Fibroblast of skin of back (primary cell): ENCODE measurements at regions not wholly inside any gene's neighbourhood (a gene's known extent, or its start where the extent isn't known, plus 50 kb on each side); places are given as distances from the start of the nearest gene placed in this dataset.

Source experiments
- DNase-seq: peaks from one replicate; pipeline ENCODE4 v3.0.0-alpha.2; 2013

DNA sequence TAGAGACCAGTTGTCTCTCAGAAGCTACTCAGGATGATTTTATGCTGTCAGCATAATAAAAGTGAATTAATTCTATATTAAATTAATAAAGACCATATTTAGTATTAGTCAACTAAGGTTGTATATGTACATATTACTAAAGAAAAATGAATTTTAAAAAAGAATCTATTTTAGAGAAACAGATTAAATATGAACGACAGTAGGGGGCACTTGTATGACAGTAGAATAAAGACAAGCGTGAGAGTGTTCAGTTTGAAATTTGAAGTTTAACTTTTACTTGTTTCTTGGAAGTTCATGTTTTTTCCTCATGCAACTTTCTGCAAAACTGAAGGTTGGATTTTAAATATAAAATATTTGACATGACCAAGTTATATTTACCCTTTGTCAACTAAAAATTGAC is 67.9 kb upstream of the MACF1 start:
- no peak for DNase-seq

DNA sequence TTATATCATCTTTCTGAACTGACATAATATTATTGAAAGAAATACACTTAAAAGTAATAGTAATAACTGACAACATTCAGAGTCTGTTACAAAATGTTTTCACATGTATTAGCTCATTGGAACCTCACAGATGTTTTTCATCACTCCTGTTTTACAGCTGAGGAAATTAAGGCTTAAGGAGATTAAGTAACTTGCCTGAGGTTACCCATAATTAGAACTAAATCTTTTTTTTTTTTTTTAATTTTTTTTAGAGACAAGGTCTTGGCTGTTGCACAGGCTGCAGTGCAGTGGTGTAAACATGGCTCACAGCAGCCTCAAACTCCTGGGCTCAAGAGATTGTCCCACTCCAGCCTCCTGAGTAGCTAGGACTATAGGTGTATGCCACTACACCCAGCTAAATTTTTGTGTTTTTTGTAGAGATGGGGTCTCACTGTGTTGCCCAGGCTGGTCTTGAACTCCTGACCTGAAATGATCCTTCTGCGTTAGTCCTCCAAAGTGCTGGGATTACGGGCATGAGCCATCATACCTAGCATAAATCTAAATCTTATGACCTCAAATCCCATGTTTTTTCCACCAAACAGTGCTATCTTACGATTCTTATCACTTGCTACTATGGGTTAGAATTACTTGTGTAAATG is 64.7 kb upstream of the MACF1 start:
- DNase-seq, result no peak

DNA sequence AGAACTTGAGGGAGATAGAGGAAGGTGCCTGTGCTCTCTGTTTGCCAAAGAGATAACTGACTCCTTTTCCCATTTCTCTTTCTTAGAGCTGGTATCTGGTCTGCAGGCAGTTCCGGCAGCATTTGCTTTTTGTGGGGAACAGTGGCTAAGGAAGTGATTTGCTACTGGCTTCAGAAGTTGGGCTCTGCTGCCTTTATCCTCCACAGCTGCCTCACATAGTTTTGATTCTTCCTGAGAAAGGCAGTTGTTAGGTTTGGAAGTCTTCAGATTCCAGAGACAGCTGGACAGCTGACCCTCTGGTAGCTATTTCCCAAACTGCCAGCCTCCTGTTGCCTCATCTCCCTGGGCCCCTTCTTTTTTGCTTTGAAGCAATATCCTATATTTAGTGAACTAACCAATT is 62.6 kb upstream of the MACF1 start:
- peak; percentile 71 for DNase-seq

DNA sequence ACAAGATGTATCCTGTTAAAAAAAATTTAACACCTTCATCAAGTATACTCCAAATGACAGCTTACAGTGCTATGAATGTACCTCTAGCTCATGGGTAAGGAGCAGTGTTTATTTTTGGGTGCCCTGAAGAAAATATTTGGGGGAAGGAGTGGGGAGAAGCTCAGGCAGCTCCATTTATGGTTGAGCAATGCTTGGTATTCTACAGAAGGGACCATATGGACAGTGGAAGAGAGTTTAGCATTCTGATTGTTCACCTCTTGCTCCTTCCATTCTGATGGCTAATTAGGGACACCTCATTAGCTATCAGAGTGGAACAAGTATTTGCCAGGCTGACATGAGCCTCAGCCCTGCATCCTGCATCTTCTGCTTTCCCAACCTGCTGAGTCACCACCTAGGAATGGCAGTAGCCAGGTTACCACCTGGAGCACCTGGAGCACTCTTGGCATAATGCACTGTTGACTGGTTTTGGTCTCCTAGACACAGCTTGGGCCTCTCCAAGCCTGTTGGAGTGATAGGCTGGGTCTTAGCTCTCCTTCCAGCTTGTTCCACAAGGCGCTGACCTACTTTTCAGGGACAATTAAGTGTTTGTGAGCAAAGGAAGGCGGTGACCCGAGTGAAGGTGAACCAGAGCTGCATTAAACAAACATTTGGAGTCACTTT is 62.0 kb upstream of the MACF1 start:
- no peak for DNase-seq

DNA sequence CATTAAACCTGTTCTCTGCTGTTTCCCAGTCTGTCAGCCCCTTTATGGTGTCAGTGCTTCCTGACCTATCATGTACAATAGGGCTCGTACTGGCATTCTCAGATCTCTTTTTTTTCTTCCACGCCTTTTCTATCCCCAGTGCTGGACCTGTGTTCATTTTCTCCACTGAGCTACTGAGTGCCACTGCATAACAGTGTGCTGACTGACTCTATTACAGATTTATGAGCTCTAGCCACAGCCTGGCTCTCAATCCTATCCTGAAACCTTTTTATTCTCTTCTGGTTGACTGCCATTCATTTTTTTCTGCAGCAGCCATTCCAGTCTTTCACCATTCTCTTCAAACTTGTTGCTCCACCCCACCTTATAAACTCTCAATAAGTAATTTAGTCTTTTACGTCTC is 59.6 kb upstream of the MACF1 start:
- DNase-seq, result no peak

DNA sequence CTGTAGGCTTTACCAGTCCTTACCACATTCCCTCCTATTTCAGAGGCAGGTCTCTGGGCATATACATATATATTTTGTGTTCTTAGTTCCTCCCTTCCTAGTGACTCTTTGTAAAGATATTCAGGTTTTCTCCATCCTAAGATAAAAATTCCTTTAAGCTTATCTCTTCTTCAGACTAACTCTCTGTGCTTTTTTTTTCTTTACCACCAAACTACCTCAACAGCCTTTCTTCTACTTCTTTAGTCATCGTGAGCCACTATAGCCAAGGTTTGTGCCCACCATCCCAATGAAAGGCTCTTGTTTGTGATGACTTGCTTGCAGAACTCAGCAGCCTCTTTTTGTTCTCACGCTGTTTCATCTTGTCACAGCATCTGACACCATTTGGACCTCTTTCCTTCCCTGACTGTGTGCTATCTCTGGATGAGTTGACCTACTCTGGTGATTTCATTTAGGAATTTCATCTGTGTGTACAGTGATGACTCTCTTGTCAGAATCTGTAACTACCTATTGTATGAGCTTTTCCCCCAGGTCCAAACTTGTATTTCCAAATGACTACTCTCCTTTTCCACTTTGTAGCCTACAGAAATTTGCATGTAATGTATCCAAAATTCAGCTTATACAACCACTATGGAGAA is 59.0 kb upstream of the MACF1 start:
- no peak for DNase-seq

DNA sequence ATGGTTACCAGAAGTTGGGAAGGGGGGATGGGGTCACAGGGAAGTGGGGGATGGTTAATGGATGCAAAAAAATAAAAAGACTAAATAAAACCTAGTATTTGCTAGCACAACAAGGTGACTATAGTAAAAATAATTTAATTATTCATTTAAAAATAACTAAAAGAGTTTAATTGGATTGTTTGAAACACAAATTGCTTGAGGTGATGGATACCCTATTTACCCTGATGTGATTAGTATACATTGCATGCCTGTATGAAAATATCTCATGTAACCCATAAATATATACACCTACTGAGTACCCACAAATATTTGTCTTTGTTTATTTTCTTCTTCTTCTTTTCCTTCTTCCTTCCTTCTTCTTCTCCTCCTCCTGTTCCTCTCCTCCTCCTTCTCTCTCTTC is 57.8 kb upstream of the MACF1 start:
- DNase-seq, result no peak

DNA sequence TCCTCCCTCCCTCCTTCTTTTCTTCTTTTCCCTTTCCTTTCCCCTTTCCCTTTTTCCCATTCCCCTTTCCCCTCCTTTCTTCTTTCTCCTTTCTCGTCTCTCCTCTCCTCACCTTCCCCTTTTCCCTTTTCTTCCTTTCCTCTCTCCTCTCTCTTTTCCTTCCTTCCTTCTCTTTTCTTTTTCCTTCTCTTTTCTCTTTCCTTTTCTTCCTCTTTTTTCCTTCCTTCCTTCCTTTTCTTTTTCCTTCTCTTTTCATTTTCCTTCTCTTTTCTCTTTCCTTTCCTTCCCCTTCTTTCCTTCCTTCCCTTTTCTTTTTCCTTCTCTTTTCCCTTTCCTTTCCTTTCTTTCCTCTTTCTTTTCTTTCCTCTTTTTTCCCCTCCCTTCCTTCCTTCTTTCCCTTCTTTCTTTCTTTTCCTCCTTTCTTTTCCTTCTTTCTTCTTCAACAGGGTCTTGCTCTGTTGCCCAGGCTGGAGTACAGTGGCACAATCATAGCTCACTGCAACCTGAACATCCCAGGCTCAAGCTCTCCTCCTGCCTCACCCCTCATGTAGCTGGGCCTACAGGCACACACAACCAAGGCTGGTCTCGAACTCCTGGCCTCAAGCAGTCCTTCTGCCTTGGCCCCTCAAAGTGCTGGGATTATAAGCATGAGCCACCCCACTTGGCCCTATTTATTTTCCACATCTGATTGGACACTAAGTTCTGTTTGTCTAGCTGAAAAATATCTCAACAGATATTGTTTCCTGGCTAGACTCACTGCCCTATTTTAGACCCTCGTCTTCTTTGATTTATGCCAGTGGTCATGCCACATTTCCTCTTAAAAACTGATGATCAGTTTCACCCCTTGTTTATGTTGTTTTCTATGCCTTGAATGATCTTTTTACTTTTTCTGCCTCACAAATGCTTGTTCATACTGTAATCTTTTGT is 57.1 kb upstream of the MACF1 start:
- DNase-seq, result no peak

DNA sequence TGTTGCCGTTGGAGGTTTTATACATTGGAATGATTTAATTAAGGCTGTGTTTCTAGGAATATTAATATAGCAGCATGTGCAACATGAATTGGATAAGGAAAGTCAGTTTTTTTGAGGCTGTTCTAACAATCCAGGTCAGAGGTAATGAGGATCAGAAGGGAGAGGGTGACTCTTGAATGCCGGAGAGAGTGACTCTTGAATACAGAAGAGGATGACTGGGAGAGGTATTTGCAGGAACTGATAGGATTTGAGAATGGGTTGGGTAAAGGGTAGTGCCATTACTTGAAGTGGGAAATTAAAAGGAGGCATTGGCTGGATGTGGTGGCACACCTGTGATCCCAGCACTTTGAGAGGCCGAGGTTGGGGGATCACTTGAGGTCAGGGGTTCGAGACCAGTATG is 55.6 kb upstream of the MACF1 start:
- no peak for DNase-seq

DNA sequence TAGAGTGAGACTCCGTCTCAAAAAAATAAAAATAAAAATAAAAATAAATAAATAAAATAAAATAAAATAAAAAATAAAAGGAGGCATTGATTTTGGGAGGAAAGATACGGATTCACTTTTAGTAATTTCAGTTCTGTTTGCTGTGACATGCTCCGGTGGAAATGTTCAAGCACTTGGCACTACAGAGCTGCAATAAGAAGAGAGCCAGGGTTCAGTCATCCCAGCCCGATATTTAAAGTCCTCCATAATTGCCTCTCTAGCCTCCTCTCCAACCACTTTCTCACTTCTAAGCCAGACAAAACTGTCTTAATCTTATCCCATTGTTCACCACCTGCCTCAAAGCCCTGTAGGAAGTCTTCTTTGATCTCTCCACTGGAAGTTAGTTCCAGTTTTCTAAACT is 55.0 kb upstream of the MACF1 start:
- DNase-seq, result no peak

DNA sequence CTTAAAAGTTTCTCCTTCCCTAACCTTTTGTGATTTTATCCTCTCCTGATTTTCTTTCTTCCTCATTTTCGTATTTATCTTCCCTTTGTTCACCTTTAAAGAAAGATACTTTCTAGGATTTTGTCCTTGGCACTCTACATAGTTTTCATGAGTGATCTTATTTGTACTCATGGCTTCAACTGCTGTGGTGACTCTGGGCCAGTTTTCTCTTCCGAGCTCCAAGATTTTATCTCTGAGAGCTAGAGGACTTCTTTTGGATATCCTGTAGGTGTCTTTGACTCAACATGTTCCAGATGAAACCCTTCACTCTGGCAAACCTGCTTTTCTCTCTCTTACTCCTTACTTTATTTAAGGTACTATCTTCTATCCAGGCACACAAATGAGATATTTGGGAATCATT is 53.7 kb upstream of the MACF1 start:
- DNase-seq, result no peak

DNA sequence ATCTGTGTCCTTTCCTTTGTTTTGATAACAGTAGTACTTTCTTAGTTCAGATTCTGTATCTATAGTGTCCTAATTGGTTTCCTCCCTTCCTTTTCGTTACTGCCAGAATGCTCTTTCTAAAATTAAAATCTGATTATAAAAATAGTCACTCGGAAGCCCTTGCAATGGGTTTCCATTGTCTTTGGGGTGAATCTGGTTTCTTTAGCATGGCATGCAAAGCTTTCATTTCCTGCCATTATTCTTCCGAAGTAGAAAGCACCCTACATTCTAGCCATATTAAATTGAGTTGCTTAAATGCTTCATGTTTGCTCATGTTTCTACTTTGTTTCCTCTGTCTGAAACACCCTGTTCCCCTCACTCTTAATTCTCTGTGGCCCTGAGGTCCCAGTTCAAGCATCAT is 53.2 kb upstream of the MACF1 start:
- no peak for DNase-seq

DNA sequence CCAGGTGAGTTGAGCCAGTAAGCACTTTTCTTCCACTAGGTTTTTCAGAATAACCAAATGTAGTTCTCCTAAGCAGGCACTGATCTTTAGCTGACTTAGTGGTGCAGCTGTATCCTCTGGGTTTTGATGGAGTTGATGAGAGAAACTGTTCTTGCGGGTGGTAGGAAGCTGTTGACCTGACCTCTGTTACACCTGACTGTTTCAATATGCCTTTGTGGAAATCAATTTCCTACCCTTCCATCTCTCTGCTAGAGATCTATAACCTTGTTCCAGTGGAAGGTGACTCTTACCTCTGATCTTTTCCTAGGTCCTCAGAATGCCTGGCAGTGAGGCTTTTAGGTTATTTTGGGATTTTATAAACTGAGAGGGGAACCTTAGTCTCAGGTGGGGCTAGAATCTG is 51.6 kb upstream of the MACF1 start:
- DNase-seq, result no peak

DNA sequence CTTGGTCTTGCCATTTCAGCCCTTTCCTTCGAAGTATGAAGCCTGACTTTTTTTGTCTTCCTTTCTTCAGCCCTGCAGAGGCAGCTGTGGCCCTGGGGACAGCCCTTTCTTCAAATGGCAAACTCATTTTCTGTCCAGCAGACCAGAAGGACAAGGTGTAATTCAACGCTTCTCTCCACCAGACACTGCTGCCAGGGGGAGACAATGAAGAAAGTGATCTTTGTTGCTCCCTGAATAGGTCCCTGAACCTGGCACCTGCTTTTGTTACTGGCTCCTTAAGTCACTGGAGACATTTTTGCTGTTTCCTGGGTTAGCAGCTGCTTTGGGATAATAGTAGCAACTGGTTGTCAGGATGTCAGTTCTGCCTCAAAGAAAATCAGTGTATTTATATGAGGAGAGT is 50.8 kb upstream of the MACF1 start:
- no peak for DNase-seq

DNA sequence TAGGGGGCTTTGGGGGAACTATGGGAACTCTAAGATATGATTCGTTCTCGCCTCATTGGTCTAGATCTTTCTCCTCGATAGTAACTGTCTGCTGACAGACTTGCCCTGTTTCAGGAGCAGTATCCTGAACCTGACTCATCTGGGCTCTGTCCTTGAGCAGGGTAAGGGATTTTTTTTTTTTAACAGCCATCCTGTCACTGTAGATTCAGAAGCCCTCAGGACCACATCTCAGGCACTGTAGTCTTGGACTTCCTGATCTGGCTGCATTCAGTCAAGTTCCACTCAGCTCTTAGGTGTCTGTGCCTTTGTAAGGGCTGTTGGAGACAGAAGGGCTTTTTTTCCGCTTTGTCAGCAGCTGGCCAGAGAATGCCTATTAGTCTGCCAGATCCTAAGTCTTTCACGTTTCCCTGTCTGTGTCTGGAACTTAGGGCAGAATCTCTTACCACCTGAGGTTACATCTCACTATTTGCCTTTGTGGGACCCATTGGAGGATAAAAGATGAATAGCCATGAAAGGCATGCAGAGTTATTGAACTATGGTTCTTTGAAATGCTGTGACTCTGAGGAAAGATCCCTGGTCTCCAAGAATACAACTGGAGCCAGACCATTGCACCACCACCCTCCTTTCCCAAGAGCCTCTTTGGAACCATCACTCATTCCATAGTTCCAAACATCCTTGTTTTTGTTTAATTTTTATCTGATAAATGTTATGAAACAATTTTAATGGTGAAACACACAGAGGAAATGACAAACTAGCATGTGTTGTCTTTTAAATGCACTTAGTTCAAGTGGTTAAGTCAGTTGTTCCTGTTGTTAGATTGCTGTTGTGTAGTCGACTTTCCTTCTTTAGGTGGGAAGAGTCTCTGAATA is 49.7 kb upstream of the MACF1 start:
- DNase-seq, result peak; percentile 63
